ENCODE measurements at regions not wholly inside any gene's neighbourhood (a gene's known extent, or its start where the extent isn't known, plus 50 kb on each side); places are given as distances from the start of the nearest gene placed in this dataset.
"Not testable (repeated sequence)": the region's sequence is repeated elsewhere in the genome, so short reads cannot be mapped to it uniquely, and the experiment has no call there.

DNA sequence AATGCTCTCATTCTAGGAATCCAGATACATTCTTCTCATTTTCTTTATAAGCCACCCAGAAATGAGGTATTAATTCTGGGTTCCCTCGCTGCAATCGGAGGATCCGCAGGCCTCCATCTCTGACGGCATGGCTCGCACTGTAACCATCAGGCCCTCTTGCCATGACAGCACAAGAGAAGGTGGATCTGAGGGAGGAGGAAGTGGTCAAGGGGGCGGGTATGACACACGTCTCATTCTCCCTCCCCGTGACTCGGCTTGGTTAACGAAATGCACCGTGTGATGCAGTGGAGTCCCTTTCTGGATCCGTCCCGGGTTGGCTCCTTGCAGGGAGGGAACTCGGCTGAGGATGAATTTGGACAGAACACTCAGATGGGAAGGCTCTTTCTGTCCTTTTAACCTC lies 280.2 kb downstream of the TCERG1L start:
- ATAC-seq (replicated peaks in 6 of 8): no peak
- in situ Hi-C loops (cut with MboI; ENCODE audit: low pct_unique_long_range_greater_than_20kb in 2 of 9, low sequenced_read_pairs in 9 of 9, unreplicated experiment in 9 of 9): no loop called here
- WGBS, 10 experiments: 0 to 87% (median 50%) methylated on average over 2 to 11 of the region's 14 CpGs; no CpG with 5 or more reads in 3 of the 10 experiments
- H3K4me3 ChIP-seq: no peak overlapping the region
- H3K27ac ChIP-seq: no peak overlapping the region
- H3K4me1 ChIP-seq (replicated peaks in 1 of 2): no peaks in the 10 kb centered on the region

DNA sequence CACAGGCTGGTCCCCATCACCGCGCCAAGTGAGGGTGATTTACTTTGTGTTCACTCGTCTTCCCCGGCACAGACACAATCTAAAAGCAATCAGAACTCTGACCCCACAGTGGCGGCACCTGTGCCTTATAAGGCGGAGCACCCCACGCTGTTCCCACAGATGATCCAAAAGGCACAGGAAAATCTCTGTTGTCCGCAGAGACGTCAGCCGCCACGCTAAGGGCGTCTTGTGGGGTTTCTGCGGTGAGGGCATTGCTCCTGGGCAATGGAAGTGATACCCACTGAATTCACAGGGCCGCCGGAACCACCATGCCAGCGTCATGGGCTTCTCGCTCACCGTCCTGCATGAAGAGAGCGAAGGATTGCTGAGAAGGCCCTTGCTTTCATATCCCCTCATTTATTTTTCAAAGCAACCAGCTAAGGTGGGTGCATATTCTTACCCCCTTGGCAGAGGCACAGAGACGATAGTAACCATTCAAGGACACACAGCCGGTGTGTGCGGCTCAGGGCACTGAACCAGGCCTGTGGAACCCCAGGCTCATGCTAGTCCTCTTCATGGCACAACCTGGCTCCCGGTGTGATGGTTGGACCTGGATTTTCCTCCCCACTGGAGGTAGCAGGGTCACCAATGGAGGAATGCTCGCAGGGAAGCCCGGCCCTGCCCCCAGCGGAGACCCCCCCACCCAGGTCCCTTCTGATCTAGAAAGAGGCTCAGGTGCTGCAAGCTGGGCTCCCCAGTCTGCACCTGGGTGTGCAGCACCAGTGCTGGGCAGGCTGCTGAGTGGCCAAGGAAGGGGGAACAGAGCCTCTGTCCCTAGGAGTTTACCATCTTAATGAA lies 279.0 kb downstream of the TCERG1L start:
- no peak overlapping the region for H3K27ac ChIP-seq
- no peak for ATAC-seq (replicated peaks in 6 of 8)
- in situ Hi-C loops (cut with MboI; ENCODE audit: low pct_unique_long_range_greater_than_20kb in 2 of 9, low sequenced_read_pairs in 9 of 9, unreplicated experiment in 9 of 9): no loop called here
- H3K4me1 ChIP-seq (replicated peaks in 1 of 2): no peaks in the 10 kb centered on the region
- WGBS, 10 experiments: 25 to 87% (median 62%) methylated on average over 2 to 11 of the region's 26 CpGs; no CpG with 5 or more reads in 3 of the 10 experiments
- H3K4me3 ChIP-seq: no peak overlapping the region

DNA sequence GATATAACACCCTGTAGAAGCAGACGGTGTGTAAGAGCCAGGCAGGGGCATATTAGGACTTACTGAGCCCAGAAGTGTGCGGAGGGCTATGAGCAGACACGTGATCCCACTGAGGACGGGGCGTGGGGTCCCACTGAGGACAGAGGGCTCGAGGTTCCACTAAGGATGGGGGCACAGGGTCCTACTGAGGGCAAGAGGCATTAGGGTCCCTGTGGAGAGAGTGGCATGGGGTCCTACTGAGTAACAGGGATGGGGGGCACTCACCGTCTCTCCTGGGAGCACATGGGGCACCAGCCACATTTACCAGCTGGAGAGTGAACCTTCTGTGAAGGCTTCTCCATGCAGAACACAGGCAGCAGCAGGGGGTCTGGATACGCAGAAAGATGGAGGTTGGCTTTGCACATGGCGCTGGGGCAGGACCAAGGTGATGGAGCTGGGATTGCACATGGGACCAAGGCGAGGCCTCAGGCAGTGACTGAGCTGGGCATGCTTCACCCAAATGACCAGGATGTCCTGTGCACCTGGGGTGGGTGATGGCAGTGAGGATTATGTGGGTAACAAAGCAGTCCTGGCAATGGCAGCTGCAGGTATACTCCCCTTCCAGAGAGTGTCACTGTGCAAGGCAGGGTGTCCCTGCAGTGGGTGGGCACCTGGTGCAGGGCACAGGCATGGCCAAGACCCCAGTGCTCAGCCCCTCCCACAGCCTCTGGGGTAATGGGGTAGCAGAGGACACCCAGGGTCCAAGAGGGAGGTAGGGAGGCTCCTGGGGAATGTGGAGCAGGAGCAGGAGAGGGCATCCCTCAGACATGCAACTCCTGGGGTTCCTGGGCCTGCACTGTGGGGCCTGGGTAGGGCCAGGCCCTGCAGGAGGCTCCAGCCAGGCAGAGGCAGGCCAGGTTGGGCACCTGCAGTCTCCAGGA lies 278.1 kb downstream of the TCERG1L start:
- no peak overlapping the region for H3K27ac ChIP-seq
- WGBS, 10 experiments: 0 to 100% (median 86%) methylated on average over 1 to 8 of the region's 10 CpGs; no CpG with 5 or more reads in 5 of the 10 experiments
- H3K4me3 ChIP-seq: no peak overlapping the region
- H3K4me1 ChIP-seq (replicated peaks in 1 of 2): no peaks in the 10 kb centered on the region
- no peak for ATAC-seq (replicated peaks in 6 of 8)
- in situ Hi-C loops (cut with MboI; ENCODE audit: low pct_unique_long_range_greater_than_20kb in 2 of 9, low sequenced_read_pairs in 9 of 9, unreplicated experiment in 9 of 9): no loop called here

DNA sequence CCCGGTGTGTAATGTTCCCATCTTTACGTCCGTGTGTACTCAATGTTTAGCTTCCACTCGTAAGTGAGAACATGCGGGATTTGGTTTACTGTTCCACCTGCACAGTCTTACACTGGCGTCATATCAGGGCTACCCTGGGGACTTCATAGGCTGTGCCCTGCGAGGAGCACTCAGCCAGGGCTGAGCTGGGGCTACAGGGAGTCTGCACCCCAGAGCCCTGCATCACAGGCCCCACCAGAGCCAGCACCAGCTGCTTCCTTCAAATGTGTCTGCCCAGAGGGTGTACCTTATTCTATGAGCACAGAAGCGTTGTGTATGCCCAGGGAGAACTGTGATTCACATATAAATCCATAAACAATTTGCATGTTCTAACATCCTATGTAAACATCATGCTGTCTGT lies 277.1 kb downstream of the TCERG1L start:
- ATAC-seq (replicated peaks in 6 of 8): peak in 1 of 8 experiments; percentile 84
- in situ Hi-C loops (cut with MboI; ENCODE audit: low pct_unique_long_range_greater_than_20kb in 2 of 9, low sequenced_read_pairs in 9 of 9, unreplicated experiment in 9 of 9): no loop called here
- no peaks in the 10 kb centered on the region for H3K4me1 ChIP-seq (replicated peaks in 1 of 2)
- WGBS, 10 experiments: 62 to 88% (median 86%) methylated on average over 2 to 6 of the region's 8 CpGs; no CpG with 5 or more reads in 7 of the 10 experiments
- H3K4me3 ChIP-seq: no peak overlapping the region
- no peak overlapping the region for H3K27ac ChIP-seq

DNA sequence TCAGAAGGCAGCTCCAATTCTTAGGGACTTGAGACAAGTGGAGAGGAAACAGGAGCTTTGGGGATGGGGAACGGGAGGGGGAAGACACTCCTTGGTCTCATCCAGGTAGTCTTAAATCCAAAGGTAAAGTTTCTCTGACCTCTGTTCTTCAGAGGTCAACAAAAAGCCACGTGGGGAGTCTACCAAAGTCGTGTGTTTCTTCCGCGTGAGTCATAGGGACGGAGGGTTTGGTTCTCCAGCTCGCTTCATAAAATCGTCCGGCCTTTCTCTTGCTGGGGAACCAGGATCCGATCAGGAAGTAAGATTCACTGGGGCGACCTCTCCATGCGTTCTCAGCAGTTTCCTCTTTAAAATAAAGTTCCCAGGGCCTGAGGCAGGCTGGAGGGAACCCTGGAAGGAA lies 275.7 kb downstream of the TCERG1L start:
- H3K27ac ChIP-seq: no peak overlapping the region
- ATAC-seq (replicated peaks in 6 of 8): no peak
- in situ Hi-C loops (cut with MboI; ENCODE audit: low pct_unique_long_range_greater_than_20kb in 2 of 9, low sequenced_read_pairs in 9 of 9, unreplicated experiment in 9 of 9): no loop called here
- WGBS, 10 experiments: 0 to 93% (median 33%) methylated on average over 1 to 8 of the region's 12 CpGs; no CpG with 5 or more reads in 3 of the 10 experiments
- H3K4me3 ChIP-seq: no peak overlapping the region
- H3K4me1 ChIP-seq (replicated peaks in 1 of 2): no peaks in the 10 kb centered on the region

DNA sequence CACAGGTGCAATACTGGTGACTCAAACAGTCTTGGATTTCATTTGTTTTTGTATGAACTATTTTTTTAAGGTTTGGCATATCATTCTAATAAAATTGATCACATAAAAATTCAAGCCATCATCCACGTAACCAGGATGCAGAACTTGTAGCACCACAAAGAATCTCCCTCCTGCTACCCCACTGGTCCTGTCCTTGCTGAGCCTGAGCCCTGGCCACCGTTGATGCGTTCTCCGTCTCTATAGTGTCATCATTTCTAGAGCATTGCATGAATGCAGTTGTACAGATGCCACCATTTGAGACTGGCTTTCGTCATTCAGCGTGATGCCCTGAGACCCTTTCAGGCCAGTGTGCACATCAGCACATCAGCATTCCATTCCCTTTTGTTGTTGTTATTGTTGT lies 273.5 kb downstream of the TCERG1L start:
- H3K4me1 ChIP-seq (replicated peaks in 1 of 2): no peaks in the 10 kb centered on the region
- in situ Hi-C loops (cut with MboI; ENCODE audit: low pct_unique_long_range_greater_than_20kb in 2 of 9, low sequenced_read_pairs in 9 of 9, unreplicated experiment in 9 of 9): no loop called here
- ATAC-seq (replicated peaks in 6 of 8): no peak
- no peak overlapping the region for H3K4me3 ChIP-seq
- 0 to 100% (median 69%) methylated on average over 1 to 5 of the region's 6 CpGs; no CpG with 5 or more reads in 2 of the 10 experiments for WGBS, 10 experiments
- H3K27ac ChIP-seq: no peak overlapping the region

DNA sequence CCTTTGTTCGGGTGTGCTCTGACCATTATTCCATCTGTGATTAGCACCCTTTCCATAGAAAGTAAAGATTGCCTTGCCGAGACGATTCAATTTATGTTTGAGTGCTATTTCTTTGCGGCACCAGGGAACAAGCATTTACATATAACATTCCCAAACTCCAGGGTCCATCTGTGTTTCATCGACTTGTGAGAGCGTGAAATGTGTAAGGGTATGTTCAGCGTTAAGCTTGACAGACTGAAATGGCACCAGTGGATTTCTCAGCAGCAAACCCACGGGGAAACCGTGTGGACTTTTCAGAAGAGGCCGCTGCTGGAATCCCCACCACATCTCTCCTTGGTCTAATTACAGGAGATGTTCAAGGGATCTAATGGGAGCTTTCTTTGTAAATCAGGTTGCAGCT lies 270.5 kb downstream of the TCERG1L start:
- H3K4me3 ChIP-seq: no peak overlapping the region
- H3K4me1 ChIP-seq (replicated peaks in 1 of 2): no peaks in the 10 kb centered on the region
- ATAC-seq (replicated peaks in 6 of 8): no peak
- WGBS, 10 experiments: 26 to 89% (median 55%) methylated on average over 2 to 10 of the region's 10 CpGs
- in situ Hi-C loops (cut with MboI; ENCODE audit: low pct_unique_long_range_greater_than_20kb in 2 of 9, low sequenced_read_pairs in 9 of 9, unreplicated experiment in 9 of 9): no loop called here
- no peak overlapping the region for H3K27ac ChIP-seq

DNA sequence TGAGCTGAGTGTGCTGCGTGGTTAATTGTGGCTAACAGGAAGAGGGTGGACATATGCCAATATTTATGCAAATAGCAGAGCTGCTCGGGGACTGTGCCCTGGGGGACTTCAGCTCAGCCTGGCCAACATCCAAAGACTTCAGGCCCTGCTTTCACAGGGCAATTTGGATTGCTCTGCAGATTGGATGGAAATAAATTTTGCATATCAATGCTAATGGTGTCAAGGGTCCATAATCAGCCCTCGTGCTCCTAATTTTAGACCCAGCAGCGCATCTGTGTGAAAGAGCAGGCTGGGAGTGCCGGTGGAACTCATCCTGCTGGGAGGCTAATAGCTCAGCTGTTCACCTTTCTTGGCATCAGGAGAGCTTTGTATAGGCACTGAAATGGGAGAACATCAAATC lies 270.1 kb downstream of the TCERG1L start:
- ATAC-seq (replicated peaks in 6 of 8): peak in 4 of 8 experiments; percentile 31 to 59 (median 48)
- Histone ChIP-seq H3K4me1 (replicated peaks in 1 of 2) (no peaks in the 10 kb centered on the region), H3K27ac (no peak overlapping the region), H3K4me3 (no peak overlapping the region)
- 6 to 100% (median 35%) methylated on average over 1 to 3 of the region's 5 CpGs; no CpG with 5 or more reads in 4 of the 10 experiments for WGBS, 10 experiments
- in situ Hi-C loops (cut with MboI; ENCODE audit: low pct_unique_long_range_greater_than_20kb in 2 of 9, low sequenced_read_pairs in 9 of 9, unreplicated experiment in 9 of 9): no loop called here

DNA sequence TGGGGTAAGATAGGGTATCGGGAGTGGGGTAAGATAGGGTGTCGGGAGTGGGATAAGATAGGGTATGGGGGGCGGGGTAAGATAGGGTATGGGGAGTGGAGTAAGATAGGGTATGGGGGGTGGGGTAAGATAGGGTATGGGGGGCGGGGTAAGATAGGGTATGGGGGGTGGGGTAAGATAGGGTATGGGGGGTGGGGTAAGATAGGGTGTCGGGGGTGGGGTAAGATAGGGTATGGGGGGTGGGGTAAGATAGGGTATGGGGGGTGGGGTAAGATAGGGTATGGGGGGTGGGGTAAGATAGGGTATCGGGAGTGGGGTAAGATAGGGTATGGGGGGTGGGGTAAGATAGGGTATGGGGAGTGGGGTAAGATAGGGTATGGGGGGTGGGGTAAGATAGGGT lies 269.5 kb downstream of the TCERG1L start:
- in situ Hi-C loops (cut with MboI; ENCODE audit: low pct_unique_long_range_greater_than_20kb in 2 of 9, low sequenced_read_pairs in 9 of 9, unreplicated experiment in 9 of 9); H3K4me3 ChIP-seq; H3K27ac ChIP-seq; ATAC-seq (replicated peaks in 6 of 8); H3K4me1 ChIP-seq (replicated peaks in 1 of 2): not testable (repeated sequence)
- no CpG with 5 or more reads among the region's 6 CpGs for WGBS, 10 experiments
